Panc1 (cell line): ENCODE measurements at regions not wholly inside any gene's neighbourhood (a gene's known extent, or its start where the extent isn't known, plus 50 kb on each side); places are given as distances from the start of the nearest gene placed in this dataset.

Experiments used
- ATAC-seq: fragments of 200-7000 bp; cut with Tn5 transposase; 2 replicates; pipeline ENCODE4 v1.9.1; 2020; ENCODE audit warnings: mild to moderate bottlenecking, moderate library complexity
- BruUV-seq: library from RNA; stranded (reverse); fragments of 400-500 nt; replicated peaks from 2 replicates; lab custom pipeline; 2021; lab: Mats Ljungman, UMichigan
- CTCF ChIA-PET: fragments of 300-600 bp; sonication (Branson Sonifier 250); formaldehyde crosslinking; loops from one replicate; lab custom pipeline; 2022; ENCODE audit warnings: antibody characterized with exemption; lab: Charles Lee
- POLR2A ChIA-PET: fragments of 300-600 bp; sonication (Branson Sonifier 250); formaldehyde crosslinking; loops from one replicate; lab custom pipeline; 2022; ENCODE audit warnings: antibody characterized with exemption; lab: Charles Lee
- DNase-seq: peaks from one replicate; pipeline ENCODE4 v3.0.0-alpha.2; 2010; ENCODE audit warnings: low read depth, low spot score
- H3K27ac ChIP-seq: 2 replicates; pipeline ENCODE4 v1.5.1; 2011; ENCODE audit warnings: mild to moderate bottlenecking, low read length, inconsistent platforms
- H3K27me3 ChIP-seq: fragments of 200-500 bp; sonication (Bioruptor generic); 2 replicates; pipeline ENCODE4 v1.6.0; 2014; ENCODE audit warnings: low read length, inconsistent platforms; ENCODE audit not compliant: control insufficient read depth, insufficient read depth
- H3K36me3 ChIP-seq: fragments of 200-500 bp; sonication (Bioruptor generic); 2 replicates; pipeline ENCODE4 v1.5.1; 2014; ENCODE audit warnings: inconsistent platforms, mild to moderate bottlenecking, low read length, moderate library complexity; ENCODE audit not compliant: control insufficient read depth, insufficient read depth
- H3K4me1 ChIP-seq: 2 replicates; pipeline ENCODE4 v1.5.1; 2011; ENCODE audit warnings: inconsistent platforms, mild to moderate bottlenecking, low read length, moderate library complexity; ENCODE audit not compliant: control insufficient read depth, insufficient read depth
- H3K4me3 ChIP-seq, 2 experiments: 2 replicates each; pipeline ENCODE4 v1.5.1; 2011 to 2012; ENCODE audit warnings: low read depth in 2 of 2, low read length in 2 of 2, mild to moderate bottlenecking in 2 of 2, inconsistent platforms in 1 of 2, moderate library complexity in 1 of 2
- H3K9me3 ChIP-seq: fragments of 200-500 bp; sonication (Bioruptor generic); 2 replicates; pipeline ENCODE4 v1.5.1; 2014; ENCODE audit warnings: low read depth, mild to moderate bottlenecking, inconsistent platforms, low read length, moderate library complexity; ENCODE audit not compliant: control insufficient read depth, insufficient read depth
- POLR2AphosphoS5 ChIP-seq: IDR thresholded peaks from 2 replicates; pipeline ENCODE4 v1.6.1; 2012; ENCODE audit warnings: mild to moderate bottlenecking, low read depth, low read length, moderate library complexity
- REST ChIP-seq, 2 experiments: IDR thresholded peaks; 2 replicates each; pipeline ENCODE4 v1.6.1; 2011 to 2012; ENCODE audit warnings: low read depth in 2 of 2, control low read depth in 1 of 2, low read length in 1 of 2, mild to moderate bottlenecking in 1 of 2, moderate library complexity in 1 of 2; ENCODE audit not compliant: insufficient read depth in 1 of 2
- SIN3A ChIP-seq: IDR thresholded peaks from 2 replicates; pipeline ENCODE4 v1.6.1; 2012; ENCODE audit warnings: low read depth, mild to moderate bottlenecking, low read length, moderate library complexity, borderline replicate concordance; ENCODE audit not compliant: insufficient read depth
- TCF7L2 ChIP-seq: IDR thresholded peaks from 2 replicates; pipeline ENCODE4 v1.6.1; 2011; ENCODE audit warnings: mild to moderate bottlenecking, low read depth, low read length, inconsistent platforms
- in situ Hi-C: cut with HindIII; loops from 2 replicates; pipeline ENCODE4 v1.10.0; 2016; ENCODE audit warnings: low sequenced_read_pairs, low pct_unique_long_range_greater_than_20kb
- intact Hi-C: fragments of 100-400 bp; cut with micrococcal nuclease; formaldehyde crosslinking; loops from one replicate; pipeline ENCODE4 v1.10.0; 2022; ENCODE audit not compliant: unreplicated experiment
- TF ChIP-seq, protein P1 (sequence below): fragments of 450-650 bp; IDR thresholded peaks from 2 replicates; pipeline ENCODE4 v1.5.1; 2017; ENCODE audit warnings: mild to moderate bottlenecking

- no peak for TF ChIP-seq TCF7L2
- TF ChIP-seq, protein P1, sequence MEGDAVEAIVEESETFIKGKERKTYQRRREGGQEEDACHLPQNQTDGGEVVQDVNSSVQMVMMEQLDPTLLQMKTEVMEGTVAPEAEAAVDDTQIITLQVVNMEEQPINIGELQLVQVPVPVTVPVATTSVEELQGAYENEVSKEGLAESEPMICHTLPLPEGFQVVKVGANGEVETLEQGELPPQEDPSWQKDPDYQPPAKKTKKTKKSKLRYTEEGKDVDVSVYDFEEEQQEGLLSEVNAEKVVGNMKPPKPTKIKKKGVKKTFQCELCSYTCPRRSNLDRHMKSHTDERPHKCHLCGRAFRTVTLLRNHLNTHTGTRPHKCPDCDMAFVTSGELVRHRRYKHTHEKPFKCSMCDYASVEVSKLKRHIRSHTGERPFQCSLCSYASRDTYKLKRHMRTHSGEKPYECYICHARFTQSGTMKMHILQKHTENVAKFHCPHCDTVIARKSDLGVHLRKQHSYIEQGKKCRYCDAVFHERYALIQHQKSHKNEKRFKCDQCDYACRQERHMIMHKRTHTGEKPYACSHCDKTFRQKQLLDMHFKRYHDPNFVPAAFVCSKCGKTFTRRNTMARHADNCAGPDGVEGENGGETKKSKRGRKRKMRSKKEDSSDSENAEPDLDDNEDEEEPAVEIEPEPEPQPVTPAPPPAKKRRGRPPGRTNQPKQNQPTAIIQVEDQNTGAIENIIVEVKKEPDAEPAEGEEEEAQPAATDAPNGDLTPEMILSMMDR = no peak
- TF ChIP-seq POLR2AphosphoS5 = no peak
- TF ChIP-seq REST (IDR thresholded peaks at IDR 0.05; ENCODE audit: insufficient read depth in 1 of 2, low read depth in 2 of 2, low read length in 1 of 2) = no peak
- TF ChIP-seq SIN3A = no peak
- in situ Hi-C loops = no loop called here
- H3K9me3 ChIP-seq = no peaks in the 10 kb centered on the region
- DNase-seq (no peak), ATAC-seq (no peak)
- H3K4me3 ChIP-seq = no peak overlapping the region
- intact Hi-C loops = no loop called here
- no peaks in the 10 kb centered on the region for H3K27me3 ChIP-seq
- H3K27ac ChIP-seq = no peak overlapping the region
- no peaks in the 10 kb centered on the region for H3K4me1 ChIP-seq
- POLR2A ChIA-PET = no interaction called here
- no TSS peak for BruUV-seq
- no peaks in the 10 kb centered on the region for H3K36me3 ChIP-seq
- CTCF ChIA-PET = no interaction called here
Observed at GRCh38 chr4:126725906-126726305, 906.9 kb upstream of the INTU start.

- CTCF ChIA-PET = no interaction called here
Observed at GRCh38 chr4:126727461-126727860, 905.3 kb upstream of the INTU start.

More at GRCh38 chr4:126727461-126727860, 905.3 kb upstream of the INTU start:
- no peaks in the 10 kb centered on the region for H3K27me3 ChIP-seq
- no peak overlapping the region for H3K4me3 ChIP-seq
- no TSS peak for BruUV-seq
- H3K9me3 ChIP-seq = no peaks in the 10 kb centered on the region
- H3K4me1 ChIP-seq = no peaks in the 10 kb centered on the region
- intact Hi-C loops (no loop called here), in situ Hi-C loops (no loop called here)
- no peaks in the 10 kb centered on the region for H3K36me3 ChIP-seq
- ATAC-seq (no peak), DNase-seq (no peak)
- TF ChIP-seq, protein P1 = no peak
- TF ChIP-seq SIN3A (no peak), REST (IDR thresholded peaks at IDR 0.05; ENCODE audit: insufficient read depth in 1 of 2, low read depth in 2 of 2, low read length in 1 of 2) (no peak), POLR2AphosphoS5 (no peak), TCF7L2 (no peak)
- H3K27ac ChIP-seq = no peak overlapping the region
- POLR2A ChIA-PET = no interaction called here
